ENCODE measurements at regions not wholly inside any gene's neighbourhood (a gene's known extent, or its start where the extent isn't known, plus 50 kb on each side); places are given as distances from the start of the nearest gene placed in this dataset.

GRCh38 chrX:131938749-131939148 is 84.4 kb upstream of the STK26 start:
- TF ChIP-seq CTCF (IDR thresholded peaks at IDR 0.05; ENCODE audit: extremely low read depth in 1 of 2, insufficient read depth in 1 of 2, low read depth in 1 of 2, low read length in 2 of 2): no peak
- no peak for TF ChIP-seq POLR2A (IDR thresholded peaks at IDR 0.05; ENCODE audit: low read depth, low read length)
- TF ChIP-seq EZH2 (IDR thresholded peaks at IDR 0.05; ENCODE audit: borderline replicate concordance, low read depth, low read length, severe bottlenecking): no peak
- TF ChIP-seq JUN (IDR thresholded peaks at IDR 0.05; ENCODE audit: borderline replicate concordance, insufficient read depth, insufficient read length, low read depth): no peak
- TF ChIP-seq MAX (IDR thresholded peaks at IDR 0.05; ENCODE audit: insufficient read depth, insufficient read length): no peak
- TF ChIP-seq POLR2AphosphoS5 (IDR thresholded peaks at IDR 0.05; ENCODE audit: insufficient read depth, low read depth, low read length): no peak
- no peak for TF ChIP-seq GATA2 (IDR thresholded peaks at IDR 0.05; ENCODE audit: insufficient read depth, insufficient read length, low read depth, low read length)

Measured in endothelial cell of umbilical vein (primary cell).